GM19035 (cell line): ENCODE measurements at regions not wholly inside any gene's neighbourhood (a gene's known extent, or its start where the extent isn't known, plus 50 kb on each side); places are given as distances from the start of the nearest gene placed in this dataset.

Experiments used
- ATAC-seq: cut with Tn5 transposase; IDR thresholded peaks from one replicate; pipeline ENCODE4 v1.9.1; 2021; ENCODE audit not compliant: unreplicated experiment

DNA sequence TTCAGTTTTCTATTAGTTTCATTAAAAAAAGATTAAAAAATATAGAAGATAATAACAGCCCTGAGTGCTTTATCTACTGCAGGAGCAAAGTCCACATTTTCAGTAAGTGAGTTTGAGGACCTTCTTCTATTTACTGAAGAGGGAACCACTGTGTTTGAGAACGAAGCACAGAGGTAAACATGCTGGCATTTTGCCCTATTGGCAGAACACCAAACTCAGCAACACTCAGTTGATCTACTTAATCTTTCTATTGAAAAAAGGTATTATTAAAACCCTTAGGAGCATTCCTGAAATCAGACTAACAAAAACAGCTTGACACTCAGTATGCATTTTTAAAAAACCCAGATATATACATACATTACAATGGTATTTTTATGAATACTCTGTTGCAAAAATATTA lies 1496.7 kb downstream of the TECRL start:
- no peak for ATAC-seq

DNA sequence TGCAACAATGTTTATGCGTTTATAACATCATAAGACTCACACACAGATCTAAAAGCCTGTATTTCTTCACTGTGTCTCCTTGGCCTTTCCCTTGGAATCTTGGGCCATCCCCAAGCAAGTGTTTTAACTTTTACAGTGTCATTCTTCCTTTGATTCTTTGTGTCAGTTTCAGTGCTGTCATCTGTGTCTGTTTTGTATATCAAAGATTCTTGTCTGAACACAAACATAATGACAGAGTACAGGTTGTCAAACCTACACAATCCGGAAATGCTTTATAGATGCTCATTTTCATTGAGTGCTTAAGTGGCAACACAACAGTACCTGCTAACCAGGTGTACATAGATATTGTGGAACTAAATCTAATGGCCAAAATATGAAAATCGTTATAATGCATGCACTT lies 1500.0 kb downstream of the TECRL start:
- no peak for ATAC-seq

DNA sequence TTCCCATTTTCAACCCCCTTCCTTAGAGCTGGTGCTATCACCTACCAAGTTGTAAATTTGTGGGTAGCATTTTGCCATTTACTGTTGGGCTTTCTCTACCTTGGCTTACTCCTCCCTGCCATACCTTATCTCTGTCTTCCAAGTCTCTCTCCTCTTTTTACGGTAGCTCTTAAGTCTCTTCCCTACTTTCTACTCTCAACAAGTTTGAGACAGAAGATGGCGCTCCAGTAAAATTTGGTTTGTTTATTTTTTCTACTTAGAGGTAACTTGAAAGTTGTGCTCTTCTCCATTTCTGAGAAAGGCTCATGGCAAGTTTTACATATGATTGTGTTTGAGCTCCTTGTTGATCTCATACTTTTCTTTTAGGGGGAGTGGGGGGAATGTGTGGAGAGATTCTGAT lies 1508.1 kb downstream of the TECRL start:
- ATAC-seq, result no peak

DNA sequence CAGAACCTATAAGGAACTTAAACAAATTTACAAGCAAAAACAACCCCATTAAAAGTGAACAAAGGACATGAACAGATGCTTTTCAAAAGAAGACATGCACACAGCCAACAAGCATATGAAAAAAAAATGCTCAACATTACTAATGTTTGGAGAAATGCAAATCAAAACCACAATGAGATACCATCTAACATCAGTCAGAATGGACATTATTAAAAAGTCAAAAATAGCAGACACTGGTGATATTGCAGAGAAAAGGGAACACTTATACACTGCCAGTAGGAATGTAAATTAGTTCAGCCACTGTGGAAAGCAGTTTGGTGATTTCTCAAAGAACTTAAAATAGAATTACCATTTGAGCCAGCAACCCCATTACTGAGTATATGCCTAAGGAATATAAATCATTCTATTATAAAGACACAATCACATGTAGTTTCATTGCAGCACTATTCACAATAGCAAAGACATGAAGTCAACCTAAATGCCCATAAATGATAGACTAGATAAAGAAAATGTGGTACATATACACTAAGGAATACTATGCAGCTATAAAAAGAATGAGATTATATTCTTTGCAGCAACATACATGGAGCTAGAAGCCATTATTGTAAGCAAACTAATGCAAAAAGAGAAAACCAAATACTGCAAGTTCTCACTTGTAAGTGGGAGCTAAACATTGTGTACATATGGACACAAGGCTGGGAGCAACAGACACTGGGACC lies 1509.4 kb downstream of the TECRL start:
- no peak for ATAC-seq

DNA sequence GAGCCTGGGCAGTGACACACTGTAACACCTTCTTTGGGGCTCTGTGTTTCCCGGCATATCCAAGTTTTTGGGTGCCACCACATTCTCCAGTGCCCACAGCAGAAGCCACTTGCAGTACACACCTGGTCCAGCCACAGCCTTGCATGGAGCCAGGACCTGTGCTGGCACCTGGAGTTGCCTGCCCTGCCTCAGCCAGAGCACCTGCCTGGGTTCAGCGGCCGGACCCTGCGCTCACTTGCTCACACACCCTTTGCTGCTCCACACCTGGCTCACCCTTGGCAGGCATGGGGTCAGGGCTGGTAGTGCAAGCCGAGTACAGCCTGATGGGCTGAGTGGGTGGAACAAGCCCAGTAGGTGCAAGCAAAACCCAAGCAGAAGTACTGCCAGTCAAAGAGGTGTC lies 1511.1 kb downstream of the TECRL start:
- ATAC-seq, result no peak

DNA sequence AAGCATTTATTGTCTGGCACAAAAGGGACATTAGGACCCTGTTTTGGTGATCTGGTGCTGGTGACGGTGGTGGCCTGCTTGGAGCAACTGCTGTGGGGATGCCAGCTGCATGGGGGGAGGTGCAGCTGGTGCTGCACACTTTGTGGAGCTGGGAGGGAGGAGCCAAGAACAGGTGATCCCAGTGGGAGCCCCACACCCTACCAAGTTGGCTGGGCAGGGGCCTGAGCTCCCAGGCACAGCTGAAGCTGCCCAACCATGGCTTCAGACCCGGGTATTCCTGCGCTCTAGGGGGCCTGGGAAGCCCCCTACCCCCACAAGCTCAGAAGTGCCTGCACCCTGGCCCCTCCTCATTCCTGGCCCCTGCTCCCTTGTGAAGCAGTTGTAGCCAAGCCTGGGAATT lies 1512.5 kb downstream of the TECRL start:
- no peak for ATAC-seq

DNA sequence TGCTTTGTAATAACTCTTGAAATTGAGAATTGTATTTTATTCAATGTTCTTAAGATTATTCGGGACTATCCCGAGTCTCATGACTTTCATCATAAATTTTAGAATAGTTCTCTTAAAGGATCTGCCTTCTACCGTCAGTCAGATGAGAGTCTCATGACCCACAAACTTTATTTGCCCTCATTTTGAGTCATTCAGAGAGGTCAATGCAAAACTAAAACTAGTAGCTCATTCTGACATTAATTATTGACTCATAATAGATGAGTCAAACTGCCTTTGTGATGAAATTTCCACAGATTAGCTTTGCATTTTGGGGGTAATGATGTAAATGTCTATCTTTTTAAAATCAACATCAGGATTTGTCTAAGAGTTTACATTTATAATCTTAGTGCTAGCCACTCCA lies 1527.3 kb downstream of the TECRL start:
- ATAC-seq, result no peak

DNA sequence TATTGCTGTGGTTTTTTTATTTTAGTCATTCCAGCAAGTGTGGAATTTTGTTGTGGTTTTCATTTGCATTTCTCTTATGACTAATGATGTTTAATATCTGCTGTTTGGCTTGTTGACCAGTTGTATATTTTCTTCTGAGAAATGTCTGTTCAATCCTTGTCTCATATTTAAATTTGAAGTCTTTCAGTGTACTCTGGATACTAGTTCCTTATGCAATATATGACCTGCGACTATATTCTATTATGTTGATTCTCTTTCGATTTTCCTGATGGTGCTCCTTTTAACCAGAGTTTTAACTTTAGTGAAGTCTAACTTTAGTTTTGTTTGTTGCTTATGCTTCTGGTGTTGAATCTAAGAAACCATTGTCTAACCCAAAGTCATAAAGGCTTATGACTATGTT lies 1528.0 kb downstream of the TECRL start:
- no peak for ATAC-seq

DNA sequence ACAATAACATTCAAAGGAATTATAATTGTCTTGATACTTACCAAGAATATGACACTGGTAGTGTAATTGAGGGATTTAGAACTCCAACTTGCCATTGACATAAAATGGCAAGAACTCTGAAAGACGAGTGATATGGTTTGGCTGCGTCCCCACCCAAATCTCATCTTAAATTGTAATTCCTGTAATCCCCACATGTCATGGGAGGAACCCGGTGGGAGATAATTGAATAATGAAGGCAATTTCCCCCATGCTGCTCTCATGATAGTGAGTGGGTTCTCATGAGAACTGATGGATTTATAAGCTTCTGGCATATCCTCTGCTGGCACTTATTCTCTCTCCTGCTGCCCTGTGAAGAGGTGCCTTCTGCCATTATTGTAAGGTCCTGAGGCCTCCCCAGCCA lies 1536.4 kb downstream of the TECRL start:
- no peak for ATAC-seq

DNA sequence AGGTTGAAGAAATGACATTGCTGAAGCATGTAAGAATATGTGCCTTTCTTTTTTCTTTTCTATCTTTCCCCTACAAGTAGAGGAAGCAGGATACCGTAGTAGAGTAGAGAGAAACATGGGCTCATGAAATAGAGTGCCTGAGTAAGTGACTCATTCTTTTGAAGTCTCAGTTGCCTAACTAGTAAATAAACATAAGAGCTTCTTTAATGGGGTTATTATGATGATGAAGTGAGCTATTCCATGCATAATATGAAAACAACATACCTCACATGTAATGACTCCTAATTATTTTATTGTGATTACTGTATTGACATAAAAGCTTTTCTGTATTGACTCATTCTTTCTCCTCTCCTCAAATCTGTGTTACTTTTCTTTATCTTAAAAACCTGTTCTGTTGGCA lies 1538.2 kb downstream of the TECRL start:
- no peak for ATAC-seq

DNA sequence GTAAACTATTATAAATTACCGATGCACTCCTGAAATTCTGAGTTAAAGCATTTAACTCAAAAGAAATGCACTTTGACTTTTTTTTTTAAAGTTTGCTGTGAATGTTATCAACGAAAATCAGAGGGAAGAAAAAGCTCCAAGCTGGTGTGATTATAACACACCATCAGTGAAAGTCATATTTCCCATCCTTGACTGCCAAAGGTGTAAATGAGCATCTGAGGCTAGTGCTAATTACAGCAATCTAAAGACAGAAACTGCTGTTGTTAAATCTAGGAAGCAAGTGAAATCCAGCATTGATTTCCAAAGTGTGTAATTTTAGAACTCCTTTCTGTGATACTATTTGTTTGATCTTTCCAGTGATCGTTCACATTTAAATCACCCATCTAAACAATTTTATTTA lies 1538.8 kb downstream of the TECRL start:
- ATAC-seq, result no peak

DNA sequence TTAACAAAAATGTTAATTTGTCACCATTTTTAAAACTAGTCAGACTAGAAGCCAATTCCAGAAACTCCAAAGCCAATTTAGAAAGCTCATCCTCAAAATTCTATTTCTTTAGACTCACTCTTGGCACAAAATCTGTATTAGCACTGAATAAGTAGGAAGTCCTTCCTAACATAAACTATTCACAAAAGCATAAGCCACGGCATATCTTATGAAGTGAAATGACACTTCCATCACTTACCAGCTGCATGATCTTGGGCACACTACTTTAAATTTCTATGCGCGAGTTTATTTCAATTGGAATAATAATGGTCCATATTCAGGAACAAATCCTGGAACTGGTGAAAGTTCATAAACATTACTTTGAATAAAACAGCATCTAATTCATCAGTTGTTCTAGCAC lies 1544.0 kb downstream of the TECRL start:
- no peak for ATAC-seq

DNA sequence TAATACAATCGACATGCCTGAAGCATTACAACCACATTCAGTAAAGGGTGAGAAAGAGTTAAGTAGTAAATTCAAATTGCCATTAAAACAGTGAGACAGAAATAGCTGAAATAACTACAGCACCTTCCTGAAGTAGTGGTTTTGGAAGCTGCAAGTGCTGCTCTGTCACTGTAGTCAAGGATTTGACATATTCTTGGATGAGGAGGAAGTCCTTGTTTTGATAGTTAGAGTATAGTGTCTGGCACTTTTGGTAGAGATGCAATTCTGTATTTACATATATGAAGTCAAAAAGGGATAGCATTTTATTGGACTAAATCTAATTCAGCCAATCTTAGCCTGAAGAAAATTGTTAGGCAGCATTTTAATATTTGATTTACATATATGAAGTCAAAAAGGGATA lies 1559.6 kb downstream of the TECRL start:
- ATAC-seq, result no peak

DNA sequence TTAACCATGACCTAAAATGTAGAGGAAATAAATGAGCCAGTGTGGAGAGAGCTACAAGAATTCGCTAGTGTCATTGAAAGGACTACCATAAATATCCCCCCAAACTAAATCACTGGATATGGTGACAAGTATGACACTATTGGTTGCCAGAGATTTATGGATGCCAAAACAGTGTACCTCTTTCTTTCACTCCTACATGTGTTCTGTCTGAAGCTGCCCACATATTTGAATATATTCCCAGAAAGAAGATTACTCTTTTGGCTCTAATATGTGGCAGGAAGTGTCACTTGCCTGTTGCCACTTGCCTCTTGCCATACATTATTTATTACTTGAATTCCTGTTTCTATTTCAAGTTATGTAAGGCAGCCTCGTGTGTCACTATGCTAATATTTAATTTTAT lies 1573.6 kb downstream of the TECRL start:
- no peak for ATAC-seq

DNA sequence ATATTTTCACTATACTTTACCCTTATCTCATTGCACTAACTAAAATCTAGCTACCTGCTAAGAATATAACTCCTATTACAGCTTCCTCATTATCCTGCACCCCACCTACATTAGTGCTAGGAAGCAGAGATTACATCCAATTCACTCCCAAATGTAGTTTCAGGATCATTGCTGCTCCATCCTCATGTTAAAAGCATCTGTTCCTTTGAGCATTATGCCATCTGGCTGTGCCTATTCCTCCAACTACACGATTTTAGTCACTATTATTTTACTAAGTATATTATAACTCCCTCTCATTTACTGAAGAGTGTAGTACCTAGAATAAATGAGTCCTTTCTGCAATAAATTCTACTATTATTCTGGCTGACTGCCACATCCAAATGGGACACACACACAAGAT lies 1586.9 kb downstream of the TECRL start:
- ATAC-seq, result no peak

DNA sequence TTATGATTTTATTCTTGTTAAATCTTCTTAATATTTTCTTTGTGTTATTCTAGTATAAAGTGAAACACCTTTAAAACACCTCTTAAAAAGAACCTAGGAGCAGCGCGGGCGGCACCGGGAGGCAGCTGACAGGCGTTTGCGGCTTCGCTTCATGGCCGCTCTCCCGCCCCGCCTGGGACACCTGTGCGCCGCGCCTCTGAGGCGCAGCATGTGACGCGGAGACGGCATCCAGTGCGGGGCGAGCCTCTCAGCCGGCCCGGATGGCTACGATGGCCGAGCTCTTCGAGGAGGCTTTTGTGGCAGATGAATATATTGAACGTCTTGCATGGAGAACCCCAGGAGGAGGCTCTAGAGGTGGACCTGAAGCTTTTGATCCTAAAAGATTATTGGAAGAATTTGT lies 1592.7 kb downstream of the TECRL start:
- no peak for ATAC-seq

DNA sequence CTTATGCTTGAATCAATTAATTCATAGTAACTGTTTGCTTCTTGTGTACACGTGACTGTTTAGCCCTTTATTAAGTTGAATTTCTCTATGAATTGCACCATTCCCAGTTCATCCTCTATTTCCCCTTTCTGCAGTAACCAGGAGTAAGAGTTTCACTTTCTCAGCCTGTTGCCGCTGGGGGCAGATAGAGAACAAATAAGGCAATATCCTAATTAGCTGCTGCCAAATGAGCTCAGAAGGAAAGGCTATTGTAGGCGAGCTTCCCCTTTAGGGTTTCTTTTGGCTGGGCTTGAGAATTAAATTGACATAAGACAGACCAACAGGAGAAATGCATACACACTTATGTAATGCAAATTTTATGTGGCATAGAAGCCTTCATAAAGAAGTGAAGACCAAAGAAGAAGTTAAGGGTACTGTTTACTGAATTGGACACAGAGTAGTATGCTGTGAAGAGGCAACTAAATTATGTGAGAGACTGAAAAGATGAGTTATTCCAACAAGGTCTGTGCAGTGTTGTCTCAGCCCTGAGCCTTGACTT lies 1594.7 kb downstream of the TECRL start:
- ATAC-seq, result no peak

DNA sequence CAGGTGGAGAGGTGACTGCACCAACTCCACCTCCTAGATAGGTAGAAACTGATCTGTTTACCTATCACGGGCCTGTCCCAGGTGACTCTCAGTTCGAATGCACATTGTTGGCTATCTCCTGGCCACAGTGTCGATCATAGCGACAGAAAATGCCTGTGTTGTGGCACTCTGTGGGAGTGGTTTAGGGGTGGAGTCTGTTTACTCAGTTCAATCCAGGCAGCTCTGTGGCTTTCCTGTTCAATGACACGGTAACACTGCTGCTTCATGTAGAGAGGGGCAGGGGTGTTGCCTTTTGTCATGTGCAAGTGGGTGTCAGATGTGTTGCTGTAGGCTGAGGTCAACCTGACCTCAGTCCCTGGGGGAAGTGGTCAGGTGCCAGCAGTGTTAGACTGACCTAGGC lies 1602.4 kb downstream of the TECRL start:
- no peak for ATAC-seq

DNA sequence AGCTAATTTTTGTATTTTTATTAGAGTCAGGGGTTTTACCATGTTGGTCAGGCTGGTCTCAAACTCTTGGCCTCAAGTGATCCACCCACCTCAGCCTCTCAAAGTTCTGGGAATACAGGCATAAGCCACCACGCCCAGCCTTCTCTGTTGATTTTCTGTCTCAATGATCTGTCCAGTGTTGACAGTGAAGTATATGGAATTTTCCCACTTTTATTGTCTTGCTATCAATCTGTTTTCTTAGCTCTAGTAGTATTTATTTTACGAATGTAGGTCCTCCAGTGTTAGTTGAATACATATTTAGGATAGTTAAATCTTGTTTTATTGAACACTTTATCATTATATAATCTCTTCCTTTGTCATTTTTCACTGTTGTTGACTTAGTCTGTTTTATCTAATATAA lies 1603.9 kb downstream of the ADGRL3 start:
- no peak for ATAC-seq

DNA sequence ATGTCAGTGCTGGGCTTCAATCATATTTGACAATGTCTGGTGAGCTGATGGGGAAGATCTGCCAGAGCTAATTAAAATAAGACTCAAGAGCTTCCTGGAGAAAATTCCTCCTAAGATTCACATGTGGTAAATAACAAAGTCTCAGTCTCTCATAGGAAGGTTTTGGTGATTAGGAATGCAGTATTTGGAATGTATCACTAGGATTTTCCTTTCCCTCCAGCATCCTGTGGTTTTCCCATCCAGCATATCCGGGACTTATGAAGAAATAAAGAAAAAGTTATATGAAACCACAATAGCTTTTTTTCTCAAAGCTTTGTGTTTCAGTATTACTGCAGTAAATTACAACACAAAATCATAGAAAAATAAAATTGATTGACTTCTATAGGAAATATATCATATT lies 1597.1 kb downstream of the ADGRL3 start:
- no peak for ATAC-seq

DNA sequence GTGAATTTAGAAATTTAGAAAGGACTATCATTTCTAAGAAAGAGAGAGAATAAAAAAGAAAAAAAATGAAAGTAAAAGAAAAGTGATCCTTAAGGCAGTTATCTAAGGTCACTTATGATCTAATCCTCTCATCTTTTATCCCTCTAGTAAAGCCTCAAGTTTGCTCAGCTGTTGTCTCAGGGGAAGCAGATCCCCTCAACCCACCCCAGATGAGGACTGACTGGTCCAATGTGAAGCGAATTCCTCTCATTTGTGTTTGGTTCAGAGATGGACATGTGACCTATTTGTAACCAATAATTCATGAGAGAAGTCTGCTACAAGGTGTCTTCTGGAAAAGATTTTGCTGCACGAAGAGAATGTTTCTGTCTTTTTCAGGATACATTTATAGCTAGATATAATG lies 1591.3 kb downstream of the ADGRL3 start:
- ATAC-seq, result no peak

DNA sequence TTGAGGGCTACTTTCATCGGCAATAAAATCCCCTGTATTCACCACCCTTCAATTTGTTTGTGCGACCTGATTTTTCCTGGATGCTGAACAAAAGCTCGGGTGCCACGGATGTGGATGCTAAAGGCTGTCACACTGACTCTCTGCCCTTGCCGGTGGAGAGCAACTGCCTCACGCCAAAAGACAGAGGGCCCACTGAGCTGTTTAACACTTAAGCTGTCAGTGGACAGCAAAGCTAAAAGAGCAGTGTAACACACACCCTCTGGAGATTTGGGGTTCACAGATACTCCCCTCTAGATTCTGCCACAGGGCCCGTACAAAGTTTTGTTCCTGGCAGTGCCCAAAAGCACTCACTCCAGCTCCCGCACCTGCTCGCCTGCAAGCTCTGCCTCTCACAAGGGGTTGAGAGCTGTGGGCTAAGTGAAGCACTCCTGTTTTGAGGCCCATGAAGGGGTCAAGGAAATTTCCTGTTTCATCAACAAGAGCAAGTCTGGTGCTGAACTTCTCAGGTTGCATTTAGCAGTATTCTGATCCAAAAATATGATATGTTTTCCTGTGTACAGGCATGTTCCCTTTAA lies 1571.9 kb downstream of the ADGRL3 start:
- no peak for ATAC-seq

DNA sequence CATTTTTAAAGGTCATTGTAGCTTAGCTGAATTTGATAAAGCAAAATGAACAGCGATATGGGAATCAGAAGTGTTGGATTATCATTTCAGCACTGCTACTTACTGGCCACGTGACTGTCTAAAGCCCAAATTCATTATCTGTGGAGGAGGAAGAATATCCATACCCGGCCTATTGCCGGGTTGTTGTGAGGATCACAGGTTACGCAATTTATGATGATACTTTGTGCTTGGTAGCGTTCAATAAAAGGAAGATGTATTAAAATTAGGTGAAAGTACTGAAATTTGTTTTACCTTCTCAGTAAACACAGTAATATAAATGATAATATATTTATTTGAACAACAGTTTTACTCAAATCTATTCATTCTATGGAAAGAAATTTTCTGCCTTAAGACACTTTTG lies 1540.2 kb downstream of the ADGRL3 start:
- no peak for ATAC-seq
